HEK293 (cell line): ENCODE measurements at regions not wholly inside any gene's neighbourhood (a gene's known extent, or its start where the extent isn't known, plus 50 kb on each side); places are given as distances from the start of the nearest gene placed in this dataset.

ENCODE experiments used
- CTCF ChIA-PET: fragments of 350-600 bp; formaldehyde crosslinking; extraction: SDS; loops from one replicate; lab custom pipeline; 2021; ENCODE audit warnings: antibody characterized with exemption; lab: Yijun Ruan, JAX
- POLR2A ChIA-PET: fragments of 300-600 bp; formaldehyde crosslinking; extraction: SDS; loops from one replicate; lab custom pipeline; 2020; ENCODE audit warnings: antibody characterized with exemption, inconsistent platforms; lab: Yijun Ruan, JAX
- H3K27ac ChIP-seq: fragments of 200-500 bp; sonication (Bioruptor generic); 2 replicates; pipeline ENCODE4 v1.5.1; 2014; ENCODE audit warnings: low read depth, low read length, control low read depth, inconsistent platforms; ENCODE audit errors: extremely low read depth
- H3K36me3 ChIP-seq, 2 experiments: fragments of 200-500 bp in 1 of 2; sonication (Bioruptor generic) in 1 of 2; 1 replicate in 1 of 2; 2 replicates in 1 of 2; pipeline ENCODE4 v1.5.1; 2014 to 2017; ENCODE audit warnings: inconsistent platforms in 2 of 2, low read length in 2 of 2; ENCODE audit not compliant: control insufficient read depth in 2 of 2, insufficient read depth in 1 of 2
- H3K4me1 ChIP-seq: fragments of 200-500 bp; sonication (Bioruptor generic); 2 replicates; pipeline ENCODE4 v1.5.1; 2014; ENCODE audit warnings: mild to moderate bottlenecking, low read length, inconsistent platforms; ENCODE audit not compliant: control insufficient read depth, insufficient read depth
- H3K4me3 ChIP-seq: 2 replicates; pipeline ENCODE4 v1.5.1; 2011; ENCODE audit warnings: low read depth, mild to moderate bottlenecking, control low read depth, low read length, moderate library complexity
- H3K9me3 ChIP-seq: fragments of 200-500 bp; sonication (Bioruptor generic); 2 replicates; pipeline ENCODE4 v1.5.1; 2014; ENCODE audit warnings: low read depth, low read length, inconsistent platforms; ENCODE audit not compliant: control insufficient read depth, insufficient read depth
- GLI2 ChIP-seq: fragments of 450-650 bp; formaldehyde crosslinking; IDR thresholded peaks from 2 replicates; pipeline ENCODE4; 2017; ENCODE audit warnings: missing biosample characterization, missing genetic modification characterization, low read depth, borderline replicate concordance
- KLF8 ChIP-seq: fragments of 450-650 bp; formaldehyde crosslinking; IDR thresholded peaks from 2 replicates; pipeline ENCODE4 v1.5.1; 2016; ENCODE audit warnings: missing biosample characterization, missing genetic modification characterization
- PRDM1 ChIP-seq: fragments of 450-650 bp; formaldehyde crosslinking; IDR thresholded peaks from 2 replicates; pipeline ENCODE4; 2016; ENCODE audit warnings: missing biosample characterization, missing genetic modification characterization
- SCRT2 ChIP-seq: fragments of 450-650 bp; formaldehyde crosslinking; IDR thresholded peaks from 2 replicates; pipeline ENCODE4 v1.5.1; 2016; ENCODE audit warnings: missing biosample characterization, missing genetic modification characterization
- SP2 ChIP-seq: fragments of 450-650 bp; formaldehyde crosslinking; IDR thresholded peaks from 2 replicates; pipeline ENCODE4 v1.5.1; 2016; ENCODE audit warnings: missing biosample characterization, missing genetic modification characterization
- ZFP41 ChIP-seq: fragments of 450-650 bp; formaldehyde crosslinking; IDR thresholded peaks from 2 replicates; pipeline ENCODE4 v1.5.1; 2016; ENCODE audit warnings: missing biosample characterization, missing genetic modification characterization, borderline replicate concordance
- ZNF248 ChIP-seq: fragments of 450-650 bp; formaldehyde crosslinking; IDR thresholded peaks from 2 replicates; pipeline ENCODE4 v1.5.1; 2017; ENCODE audit warnings: missing biosample characterization, missing genetic modification characterization
- ZNF280D ChIP-seq: fragments of 450-650 bp; formaldehyde crosslinking; IDR thresholded peaks from 2 replicates; pipeline ENCODE4 v1.5.1; 2016; ENCODE audit warnings: missing biosample characterization, missing genetic modification characterization
- ZNF302 ChIP-seq: fragments of 450-650 bp; formaldehyde crosslinking; IDR thresholded peaks from 2 replicates; pipeline ENCODE4 v1.5.1; 2016; ENCODE audit warnings: missing biosample characterization, missing genetic modification characterization, low read depth
- ZNF335 ChIP-seq: fragments of 450-650 bp; formaldehyde crosslinking; conservative IDR thresholded peaks from 2 replicates; pipeline ENCODE4 v1.5.1; 2016; ENCODE audit warnings: missing biosample characterization, missing genetic modification characterization
- ZNF513 ChIP-seq: fragments of 450-650 bp; IDR thresholded peaks from 2 replicates; pipeline ENCODE4 v1.5.1; 2018; ENCODE audit warnings: missing biosample characterization, missing genetic modification characterization
- ZNF561 ChIP-seq: fragments of 450-650 bp; IDR thresholded peaks from 2 replicates; pipeline ENCODE4 v1.5.1; 2018; ENCODE audit warnings: missing biosample characterization, missing genetic modification characterization, borderline replicate concordance
- ZNF776 ChIP-seq: fragments of 450-650 bp; formaldehyde crosslinking; IDR thresholded peaks from 2 replicates; pipeline ENCODE4 v1.5.0; 2017; ENCODE audit warnings: missing biosample characterization, missing genetic modification characterization, borderline replicate concordance
- ZSCAN18 ChIP-seq: fragments of 450-650 bp; formaldehyde crosslinking; IDR thresholded peaks from 2 replicates; pipeline ENCODE4 v1.5.1; 2016; ENCODE audit warnings: missing biosample characterization, missing genetic modification characterization
- ZSCAN23 ChIP-seq: fragments of 450-650 bp; formaldehyde crosslinking; IDR thresholded peaks from 2 replicates; pipeline ENCODE4 v1.5.1; 2016; ENCODE audit warnings: missing biosample characterization, missing genetic modification characterization
- ZSCAN30 ChIP-seq: fragments of 450-650 bp; IDR thresholded peaks from 2 replicates; pipeline ENCODE4 v1.5.1; 2018; ENCODE audit warnings: missing biosample characterization, mild to moderate bottlenecking, missing genetic modification characterization, moderate library complexity
- TF ChIP-seq, protein P1 (sequence below): fragments of 450-650 bp; formaldehyde crosslinking; IDR thresholded peaks from 2 replicates; pipeline ENCODE4 v1.5.1; 2016; ENCODE audit warnings: missing biosample characterization, missing genetic modification characterization
- TF ChIP-seq, protein P2 (sequence below): fragments of 450-650 bp; formaldehyde crosslinking; IDR thresholded peaks from 2 replicates; pipeline ENCODE4 v1.5.1; 2017; ENCODE audit warnings: missing biosample characterization, missing genetic modification characterization
- TF ChIP-seq, protein P3 (sequence below): IDR thresholded peaks from 2 replicates; pipeline ENCODE4 v1.6.1; 2011; ENCODE audit warnings: mild to moderate bottlenecking, low read depth, low read length, borderline replicate concordance

DNA sequence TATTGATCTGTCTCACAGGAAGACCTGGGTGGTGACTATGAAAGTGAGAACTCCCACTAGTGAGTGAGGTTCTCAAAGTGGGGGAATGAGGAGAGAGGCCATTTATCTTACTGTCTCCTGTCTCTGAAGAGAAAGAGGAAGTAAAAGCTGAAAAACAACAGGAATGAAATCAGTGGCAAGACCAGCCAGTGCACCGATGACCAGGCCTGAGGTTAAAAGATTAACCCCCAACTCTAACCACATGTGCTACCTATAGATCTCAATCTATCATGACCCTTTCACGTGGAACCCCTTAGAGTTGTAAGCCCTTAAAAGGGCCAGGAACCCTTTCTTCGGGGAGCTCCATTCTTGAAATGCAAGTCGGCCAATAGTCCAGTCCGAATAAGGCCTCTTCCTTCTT, 239.3 kb upstream of the CNTN6 start:
- Histone ChIP-seq H3K27ac (no peak overlapping the region), H3K4me3 (no peak overlapping the region), H3K4me1 (no peaks in the 10 kb centered on the region), H3K9me3 (no peaks in the 10 kb centered on the region), H3K36me3 (no peaks in the 10 kb centered on the region)
- TF ChIP-seq ZNF280D (tag by site-specific recombination): no peak
- TF ChIP-seq, protein P1, sequence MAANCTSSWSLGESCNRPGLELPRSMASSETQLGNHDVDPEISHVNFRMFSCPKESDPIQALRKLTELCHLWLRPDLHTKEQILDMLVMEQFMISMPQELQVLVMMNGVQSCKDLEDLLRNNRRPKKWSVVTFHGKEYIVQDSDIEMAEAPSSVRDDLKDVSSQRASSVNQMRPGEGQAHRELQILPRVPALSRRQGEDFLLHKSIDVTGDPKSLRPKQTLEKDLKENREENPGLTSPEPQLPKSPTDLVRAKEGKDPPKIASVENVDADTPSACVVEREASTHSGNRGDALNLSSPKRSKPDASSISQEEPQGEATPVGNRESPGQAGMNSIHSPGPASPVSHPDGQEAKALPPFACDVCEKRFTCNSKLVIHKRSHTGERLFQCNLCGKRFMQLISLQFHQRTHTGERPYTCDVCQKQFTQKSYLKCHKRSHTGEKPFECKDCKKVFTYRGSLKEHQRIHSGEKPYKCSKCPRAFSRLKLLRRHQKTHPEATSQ (tag by site-specific recombination): no peak
- no peak for TF ChIP-seq ZNF335
- TF ChIP-seq ZSCAN30: no peak
- TF ChIP-seq KLF8: no peak
- no peak for TF ChIP-seq ZNF302 (tag by site-specific recombination)
- TF ChIP-seq, protein P2, sequence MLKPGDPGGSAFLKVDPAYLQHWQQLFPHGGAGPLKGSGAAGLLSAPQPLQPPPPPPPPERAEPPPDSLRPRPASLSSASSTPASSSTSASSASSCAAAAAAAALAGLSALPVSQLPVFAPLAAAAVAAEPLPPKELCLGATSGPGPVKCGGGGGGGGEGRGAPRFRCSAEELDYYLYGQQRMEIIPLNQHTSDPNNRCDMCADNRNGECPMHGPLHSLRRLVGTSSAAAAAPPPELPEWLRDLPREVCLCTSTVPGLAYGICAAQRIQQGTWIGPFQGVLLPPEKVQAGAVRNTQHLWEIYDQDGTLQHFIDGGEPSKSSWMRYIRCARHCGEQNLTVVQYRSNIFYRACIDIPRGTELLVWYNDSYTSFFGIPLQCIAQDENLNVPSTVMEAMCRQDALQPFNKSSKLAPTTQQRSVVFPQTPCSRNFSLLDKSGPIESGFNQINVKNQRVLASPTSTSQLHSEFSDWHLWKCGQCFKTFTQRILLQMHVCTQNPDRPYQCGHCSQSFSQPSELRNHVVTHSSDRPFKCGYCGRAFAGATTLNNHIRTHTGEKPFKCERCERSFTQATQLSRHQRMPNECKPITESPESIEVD: no peak
- TF ChIP-seq, protein P3, sequence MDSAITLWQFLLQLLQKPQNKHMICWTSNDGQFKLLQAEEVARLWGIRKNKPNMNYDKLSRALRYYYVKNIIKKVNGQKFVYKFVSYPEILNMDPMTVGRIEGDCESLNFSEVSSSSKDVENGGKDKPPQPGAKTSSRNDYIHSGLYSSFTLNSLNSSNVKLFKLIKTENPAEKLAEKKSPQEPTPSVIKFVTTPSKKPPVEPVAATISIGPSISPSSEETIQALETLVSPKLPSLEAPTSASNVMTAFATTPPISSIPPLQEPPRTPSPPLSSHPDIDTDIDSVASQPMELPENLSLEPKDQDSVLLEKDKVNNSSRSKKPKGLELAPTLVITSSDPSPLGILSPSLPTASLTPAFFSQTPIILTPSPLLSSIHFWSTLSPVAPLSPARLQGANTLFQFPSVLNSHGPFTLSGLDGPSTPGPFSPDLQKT: no peak
- TF ChIP-seq GLI2 (tag by site-specific recombination): no peak
- TF ChIP-seq ZNF776 (tag by site-specific recombination): no peak
- no peak for TF ChIP-seq ZNF513 (tag by site-specific recombination)
- TF ChIP-seq ZNF561 (tag by site-specific recombination): no peak
- no peak for TF ChIP-seq SCRT2
- TF ChIP-seq ZSCAN18: no peak
- TF ChIP-seq SP2 (tag by site-specific recombination): no peak
- no peak for TF ChIP-seq PRDM1 (tag by site-specific recombination)
- no peak for TF ChIP-seq ZSCAN23 (tag by site-specific recombination)
- TF ChIP-seq ZFP41: no peak
- TF ChIP-seq ZNF248 (tag by site-specific recombination): no peak
- POLR2A ChIA-PET: no interaction called here
- CTCF ChIA-PET: no interaction called here
